ENCODE measurements at regions not wholly inside any gene's neighbourhood (a gene's known extent, or its start where the extent isn't known, plus 50 kb on each side); places are given as distances from the start of the nearest gene placed in this dataset.

DNA sequence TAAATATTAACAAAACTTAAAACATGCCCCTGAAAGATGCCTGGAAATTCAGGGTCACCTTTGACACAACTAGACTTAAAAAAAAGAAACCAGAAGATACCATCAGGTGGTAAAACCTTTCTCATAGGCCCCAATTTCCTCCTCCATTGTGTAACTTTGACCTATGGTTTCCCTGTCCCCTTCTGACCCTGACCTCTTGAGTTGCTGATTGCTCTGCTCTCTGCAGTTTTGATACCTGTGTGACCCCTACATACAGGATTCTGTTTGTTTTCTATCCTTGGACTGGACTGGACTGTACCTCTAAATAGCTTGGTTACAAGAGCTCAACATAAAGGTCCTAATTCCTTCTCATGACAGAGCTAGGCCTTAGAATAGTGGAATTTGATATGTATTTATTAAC, 220.6 kb downstream of the ZIC4 start (continued):
- TF ChIP-seq, protein P1, sequence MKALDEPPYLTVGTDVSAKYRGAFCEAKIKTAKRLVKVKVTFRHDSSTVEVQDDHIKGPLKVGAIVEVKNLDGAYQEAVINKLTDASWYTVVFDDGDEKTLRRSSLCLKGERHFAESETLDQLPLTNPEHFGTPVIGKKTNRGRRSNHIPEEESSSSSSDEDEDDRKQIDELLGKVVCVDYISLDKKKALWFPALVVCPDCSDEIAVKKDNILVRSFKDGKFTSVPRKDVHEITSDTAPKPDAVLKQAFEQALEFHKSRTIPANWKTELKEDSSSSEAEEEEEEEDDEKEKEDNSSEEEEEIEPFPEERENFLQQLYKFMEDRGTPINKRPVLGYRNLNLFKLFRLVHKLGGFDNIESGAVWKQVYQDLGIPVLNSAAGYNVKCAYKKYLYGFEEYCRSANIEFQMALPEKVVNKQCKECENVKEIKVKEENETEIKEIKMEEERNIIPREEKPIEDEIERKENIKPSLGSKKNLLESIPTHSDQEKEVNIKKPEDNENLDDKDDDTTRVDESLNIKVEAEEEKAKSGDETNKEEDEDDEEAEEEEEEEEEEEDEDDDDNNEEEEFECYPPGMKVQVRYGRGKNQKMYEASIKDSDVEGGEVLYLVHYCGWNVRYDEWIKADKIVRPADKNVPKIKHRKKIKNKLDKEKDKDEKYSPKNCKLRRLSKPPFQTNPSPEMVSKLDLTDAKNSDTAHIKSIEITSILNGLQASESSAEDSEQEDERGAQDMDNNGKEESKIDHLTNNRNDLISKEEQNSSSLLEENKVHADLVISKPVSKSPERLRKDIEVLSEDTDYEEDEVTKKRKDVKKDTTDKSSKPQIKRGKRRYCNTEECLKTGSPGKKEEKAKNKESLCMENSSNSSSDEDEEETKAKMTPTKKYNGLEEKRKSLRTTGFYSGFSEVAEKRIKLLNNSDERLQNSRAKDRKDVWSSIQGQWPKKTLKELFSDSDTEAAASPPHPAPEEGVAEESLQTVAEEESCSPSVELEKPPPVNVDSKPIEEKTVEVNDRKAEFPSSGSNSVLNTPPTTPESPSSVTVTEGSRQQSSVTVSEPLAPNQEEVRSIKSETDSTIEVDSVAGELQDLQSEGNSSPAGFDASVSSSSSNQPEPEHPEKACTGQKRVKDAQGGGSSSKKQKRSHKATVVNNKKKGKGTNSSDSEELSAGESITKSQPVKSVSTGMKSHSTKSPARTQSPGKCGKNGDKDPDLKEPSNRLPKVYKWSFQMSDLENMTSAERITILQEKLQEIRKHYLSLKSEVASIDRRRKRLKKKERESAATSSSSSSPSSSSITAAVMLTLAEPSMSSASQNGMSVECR (CRISPR knock-in tag; IDR thresholded peaks at IDR 0.05; ENCODE audit: borderline replicate concordance): no peak
- TF ChIP-seq NR3C1 (CRISPR knock-in tag; conservative IDR thresholded peaks at IDR 0.05; ENCODE audit: low read depth) (no peak), ZNF263 (CRISPR knock-in tag; IDR thresholded peaks at IDR 0.05; ENCODE audit: low read depth) (no peak), EMX1 (CRISPR knock-in tag; IDR thresholded peaks at IDR 0.05) (no peak), ZNF317 (CRISPR knock-in tag; IDR thresholded peaks at IDR 0.05; ENCODE audit: borderline replicate concordance, low read depth) (no peak)
- TF ChIP-seq, protein P2, sequence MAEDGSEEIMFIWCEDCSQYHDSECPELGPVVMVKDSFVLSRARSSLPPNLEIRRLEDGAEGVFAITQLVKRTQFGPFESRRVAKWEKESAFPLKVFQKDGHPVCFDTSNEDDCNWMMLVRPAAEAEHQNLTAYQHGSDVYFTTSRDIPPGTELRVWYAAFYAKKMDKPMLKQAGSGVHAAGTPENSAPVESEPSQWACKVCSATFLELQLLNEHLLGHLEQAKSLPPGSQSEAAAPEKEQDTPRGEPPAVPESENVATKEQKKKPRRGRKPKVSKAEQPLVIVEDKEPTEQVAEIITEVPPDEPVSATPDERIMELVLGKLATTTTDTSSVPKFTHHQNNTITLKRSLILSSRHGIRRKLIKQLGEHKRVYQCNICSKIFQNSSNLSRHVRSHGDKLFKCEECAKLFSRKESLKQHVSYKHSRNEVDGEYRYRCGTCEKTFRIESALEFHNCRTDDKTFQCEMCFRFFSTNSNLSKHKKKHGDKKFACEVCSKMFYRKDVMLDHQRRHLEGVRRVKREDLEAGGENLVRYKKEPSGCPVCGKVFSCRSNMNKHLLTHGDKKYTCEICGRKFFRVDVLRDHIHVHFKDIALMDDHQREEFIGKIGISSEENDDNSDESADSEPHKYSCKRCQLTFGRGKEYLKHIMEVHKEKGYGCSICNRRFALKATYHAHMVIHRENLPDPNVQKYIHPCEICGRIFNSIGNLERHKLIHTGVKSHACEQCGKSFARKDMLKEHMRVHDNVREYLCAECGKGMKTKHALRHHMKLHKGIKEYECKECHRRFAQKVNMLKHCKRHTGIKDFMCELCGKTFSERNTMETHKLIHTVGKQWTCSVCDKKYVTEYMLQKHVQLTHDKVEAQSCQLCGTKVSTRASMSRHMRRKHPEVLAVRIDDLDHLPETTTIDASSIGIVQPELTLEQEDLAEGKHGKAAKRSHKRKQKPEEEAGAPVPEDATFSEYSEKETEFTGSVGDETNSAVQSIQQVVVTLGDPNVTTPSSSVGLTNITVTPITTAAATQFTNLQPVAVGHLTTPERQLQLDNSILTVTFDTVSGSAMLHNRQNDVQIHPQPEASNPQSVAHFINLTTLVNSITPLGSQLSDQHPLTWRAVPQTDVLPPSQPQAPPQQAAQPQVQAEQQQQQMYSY (CRISPR knock-in tag; IDR thresholded peaks at IDR 0.05): no peak

DNA sequence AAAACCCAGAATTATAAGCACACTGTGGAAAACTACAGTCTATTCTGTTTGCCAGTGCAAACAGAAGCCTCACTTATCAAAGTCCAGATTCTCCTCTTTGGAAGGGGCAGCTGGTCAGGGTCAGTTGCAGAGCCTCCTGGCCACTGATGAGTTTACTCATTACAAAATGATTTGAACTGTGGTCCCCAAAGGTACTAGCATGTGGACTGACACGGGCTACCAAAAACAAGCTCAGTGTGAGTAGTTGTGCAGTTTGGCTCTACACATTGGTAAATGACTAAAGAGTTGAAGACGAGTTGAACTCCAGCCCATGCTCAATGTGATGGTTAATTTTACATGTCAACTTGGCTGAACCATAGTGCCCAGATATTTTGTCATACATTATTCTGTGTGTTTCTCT, 221.5 kb downstream of the ZIC4 start:
- POLR2A ChIA-PET: no interaction called here
- H3K27me3 Mint-ChIP-seq (ENCODE audit: low read depth): no peaks in the 10 kb centered on the region
- no peaks in the 10 kb centered on the region for H3K9me3 Mint-ChIP-seq
- TF ChIP-seq ZNF121 (CRISPR knock-in tag; IDR thresholded peaks at IDR 0.05): no peak
- TF ChIP-seq EMX1 (CRISPR knock-in tag; IDR thresholded peaks at IDR 0.05): no peak
- TF ChIP-seq, protein P3, sequence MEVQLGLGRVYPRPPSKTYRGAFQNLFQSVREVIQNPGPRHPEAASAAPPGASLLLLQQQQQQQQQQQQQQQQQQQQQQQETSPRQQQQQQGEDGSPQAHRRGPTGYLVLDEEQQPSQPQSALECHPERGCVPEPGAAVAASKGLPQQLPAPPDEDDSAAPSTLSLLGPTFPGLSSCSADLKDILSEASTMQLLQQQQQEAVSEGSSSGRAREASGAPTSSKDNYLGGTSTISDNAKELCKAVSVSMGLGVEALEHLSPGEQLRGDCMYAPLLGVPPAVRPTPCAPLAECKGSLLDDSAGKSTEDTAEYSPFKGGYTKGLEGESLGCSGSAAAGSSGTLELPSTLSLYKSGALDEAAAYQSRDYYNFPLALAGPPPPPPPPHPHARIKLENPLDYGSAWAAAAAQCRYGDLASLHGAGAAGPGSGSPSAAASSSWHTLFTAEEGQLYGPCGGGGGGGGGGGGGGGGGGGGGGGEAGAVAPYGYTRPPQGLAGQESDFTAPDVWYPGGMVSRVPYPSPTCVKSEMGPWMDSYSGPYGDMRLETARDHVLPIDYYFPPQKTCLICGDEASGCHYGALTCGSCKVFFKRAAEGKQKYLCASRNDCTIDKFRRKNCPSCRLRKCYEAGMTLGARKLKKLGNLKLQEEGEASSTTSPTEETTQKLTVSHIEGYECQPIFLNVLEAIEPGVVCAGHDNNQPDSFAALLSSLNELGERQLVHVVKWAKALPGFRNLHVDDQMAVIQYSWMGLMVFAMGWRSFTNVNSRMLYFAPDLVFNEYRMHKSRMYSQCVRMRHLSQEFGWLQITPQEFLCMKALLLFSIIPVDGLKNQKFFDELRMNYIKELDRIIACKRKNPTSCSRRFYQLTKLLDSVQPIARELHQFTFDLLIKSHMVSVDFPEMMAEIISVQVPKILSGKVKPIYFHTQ (CRISPR knock-in tag; IDR thresholded peaks at IDR 0.05): no peak
- no peak for TF ChIP-seq PRRX2 (CRISPR knock-in tag; IDR thresholded peaks at IDR 0.05)
- ATAC-seq (no peak), DNase-seq (ENCODE audit: low spot score) (no peak)
- no peaks in the 10 kb centered on the region for H3K36me3 Mint-ChIP-seq
- no peak overlapping the region for H3K4me3 Mint-ChIP-seq
- H3K4me1 Mint-ChIP-seq: no peaks in the 10 kb centered on the region
- no peak overlapping the region for H3K27ac Mint-ChIP-seq
- CTCF ChIA-PET: no interaction called here

DNA sequence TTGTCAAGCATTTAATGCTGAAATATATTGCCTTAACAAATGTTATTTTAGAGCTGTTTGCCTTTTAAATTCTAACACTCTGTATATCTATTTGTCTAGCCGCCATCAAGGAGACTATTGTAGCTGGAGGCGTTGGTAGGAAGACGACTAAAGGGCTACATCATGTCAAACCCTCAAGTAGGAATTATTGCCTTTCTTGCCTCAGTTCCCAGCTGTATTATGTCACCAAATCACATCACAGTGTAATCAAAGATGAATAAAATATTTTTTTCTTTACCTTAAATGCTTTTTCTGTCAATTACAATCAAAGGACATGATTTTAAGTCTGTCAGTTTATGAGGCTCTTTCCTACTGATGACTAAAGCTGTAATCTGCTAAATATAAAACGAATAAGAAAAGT, 233.1 kb downstream of the ZIC4 start:
- no peak for ATAC-seq
- H3K4me1 Mint-ChIP-seq: no peaks in the 10 kb centered on the region
- H3K4me3 Mint-ChIP-seq: no peak overlapping the region
- no peak for DNase-seq (ENCODE audit: low spot score)
- H3K9me3 Mint-ChIP-seq: peaks cover 11% of the 10 kb centered on the region
- POLR2A ChIA-PET: no interaction called here
- H3K27ac Mint-ChIP-seq: no peak overlapping the region
- H3K36me3 Mint-ChIP-seq: peaks cover 2% of the 10 kb centered on the region; the same call in 1 of the 2 replicates
- H3K27me3 Mint-ChIP-seq (ENCODE audit: low read depth): no peaks in the 10 kb centered on the region
- CTCF ChIA-PET: interaction anchor here (0.7 kb wide), 1 partner anchor 53 kb away, joined by 3 read pairs; no protein-coding TSS in a partner anchor
- TF ChIP-seq IRF2 (CRISPR knock-in tag; IDR thresholded peaks at IDR 0.05; ENCODE audit: borderline replicate concordance, low read depth) (no peak), ZBTB21 (CRISPR knock-in tag; IDR thresholded peaks at IDR 0.05; ENCODE audit: borderline replicate concordance) (no peak), FOXJ3 (CRISPR knock-in tag; IDR thresholded peaks at IDR 0.05; ENCODE audit: borderline replicate concordance) (no peak), FOXP1 (CRISPR knock-in tag; IDR thresholded peaks at IDR 0.05; ENCODE audit: borderline replicate concordance) (no peak), NR1H2 (CRISPR knock-in tag; IDR thresholded peaks at IDR 0.05) (no peak), ZNF263 (CRISPR knock-in tag; IDR thresholded peaks at IDR 0.05; ENCODE audit: low read depth) (no peak), RORB (CRISPR knock-in tag; IDR thresholded peaks at IDR 0.05) (no peak)
- TF ChIP-seq, protein P4, sequence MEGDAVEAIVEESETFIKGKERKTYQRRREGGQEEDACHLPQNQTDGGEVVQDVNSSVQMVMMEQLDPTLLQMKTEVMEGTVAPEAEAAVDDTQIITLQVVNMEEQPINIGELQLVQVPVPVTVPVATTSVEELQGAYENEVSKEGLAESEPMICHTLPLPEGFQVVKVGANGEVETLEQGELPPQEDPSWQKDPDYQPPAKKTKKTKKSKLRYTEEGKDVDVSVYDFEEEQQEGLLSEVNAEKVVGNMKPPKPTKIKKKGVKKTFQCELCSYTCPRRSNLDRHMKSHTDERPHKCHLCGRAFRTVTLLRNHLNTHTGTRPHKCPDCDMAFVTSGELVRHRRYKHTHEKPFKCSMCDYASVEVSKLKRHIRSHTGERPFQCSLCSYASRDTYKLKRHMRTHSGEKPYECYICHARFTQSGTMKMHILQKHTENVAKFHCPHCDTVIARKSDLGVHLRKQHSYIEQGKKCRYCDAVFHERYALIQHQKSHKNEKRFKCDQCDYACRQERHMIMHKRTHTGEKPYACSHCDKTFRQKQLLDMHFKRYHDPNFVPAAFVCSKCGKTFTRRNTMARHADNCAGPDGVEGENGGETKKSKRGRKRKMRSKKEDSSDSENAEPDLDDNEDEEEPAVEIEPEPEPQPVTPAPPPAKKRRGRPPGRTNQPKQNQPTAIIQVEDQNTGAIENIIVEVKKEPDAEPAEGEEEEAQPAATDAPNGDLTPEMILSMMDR (IDR thresholded peaks at IDR 0.05): no peak
- TF ChIP-seq, protein P5, sequence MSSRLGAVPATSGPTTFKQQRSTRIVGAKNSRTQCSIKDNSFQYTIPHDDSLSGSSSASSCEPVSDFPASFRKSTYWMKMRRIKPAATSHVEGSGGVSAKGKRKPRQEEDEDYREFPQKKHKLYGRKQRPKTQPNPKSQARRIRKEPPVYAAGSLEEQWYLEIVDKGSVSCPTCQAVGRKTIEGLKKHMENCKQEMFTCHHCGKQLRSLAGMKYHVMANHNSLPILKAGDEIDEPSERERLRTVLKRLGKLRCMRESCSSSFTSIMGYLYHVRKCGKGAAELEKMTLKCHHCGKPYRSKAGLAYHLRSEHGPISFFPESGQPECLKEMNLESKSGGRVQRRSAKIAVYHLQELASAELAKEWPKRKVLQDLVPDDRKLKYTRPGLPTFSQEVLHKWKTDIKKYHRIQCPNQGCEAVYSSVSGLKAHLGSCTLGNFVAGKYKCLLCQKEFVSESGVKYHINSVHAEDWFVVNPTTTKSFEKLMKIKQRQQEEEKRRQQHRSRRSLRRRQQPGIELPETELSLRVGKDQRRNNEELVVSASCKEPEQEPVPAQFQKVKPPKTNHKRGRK (CRISPR knock-in tag; IDR thresholded peaks at IDR 0.05; ENCODE audit: borderline replicate concordance): no peak
- TF ChIP-seq, protein P6, sequence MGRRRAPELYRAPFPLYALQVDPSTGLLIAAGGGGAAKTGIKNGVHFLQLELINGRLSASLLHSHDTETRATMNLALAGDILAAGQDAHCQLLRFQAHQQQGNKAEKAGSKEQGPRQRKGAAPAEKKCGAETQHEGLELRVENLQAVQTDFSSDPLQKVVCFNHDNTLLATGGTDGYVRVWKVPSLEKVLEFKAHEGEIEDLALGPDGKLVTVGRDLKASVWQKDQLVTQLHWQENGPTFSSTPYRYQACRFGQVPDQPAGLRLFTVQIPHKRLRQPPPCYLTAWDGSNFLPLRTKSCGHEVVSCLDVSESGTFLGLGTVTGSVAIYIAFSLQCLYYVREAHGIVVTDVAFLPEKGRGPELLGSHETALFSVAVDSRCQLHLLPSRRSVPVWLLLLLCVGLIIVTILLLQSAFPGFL (CRISPR knock-in tag; IDR thresholded peaks at IDR 0.05; ENCODE audit: borderline replicate concordance): no peak

Measured in WTC11 (cell line).